ENCODE measurements at regions not wholly inside any gene's neighbourhood (a gene's known extent, or its start where the extent isn't known, plus 50 kb on each side); places are given as distances from the start of the nearest gene placed in this dataset.

DNA sequence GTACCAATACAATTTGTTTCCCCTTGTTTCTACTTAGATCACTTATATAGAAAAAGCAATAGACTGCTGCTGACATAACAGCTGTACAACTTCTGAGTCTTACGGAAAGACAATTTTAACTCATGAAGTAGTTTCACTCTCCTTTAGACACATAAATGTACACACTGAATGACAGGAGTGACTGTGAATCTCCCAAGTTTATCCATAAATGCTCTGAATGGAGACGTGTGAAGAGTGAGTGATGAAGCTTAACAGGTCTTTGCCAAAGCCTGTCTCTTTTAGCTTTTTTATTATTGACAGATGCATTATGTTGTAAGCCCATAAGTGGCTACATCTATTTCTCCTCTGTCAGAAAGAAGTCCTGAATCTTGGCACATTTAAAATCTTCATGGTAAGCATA lies 265.9 kb downstream of the TRIM36 start:
- DNase-seq (no peak), ATAC-seq (no peak)
- Histone ChIP-seq H3K9me3 (peaks cover 1% of the 10 kb centered on the region), H3K36me3 (ENCODE audit: low read depth) (no peaks in the 10 kb centered on the region), H3K4me3 (no peak overlapping the region), H3K4me1 (ENCODE audit: low read depth) (no peaks in the 10 kb centered on the region)
- TF ChIP-seq, protein P1, sequence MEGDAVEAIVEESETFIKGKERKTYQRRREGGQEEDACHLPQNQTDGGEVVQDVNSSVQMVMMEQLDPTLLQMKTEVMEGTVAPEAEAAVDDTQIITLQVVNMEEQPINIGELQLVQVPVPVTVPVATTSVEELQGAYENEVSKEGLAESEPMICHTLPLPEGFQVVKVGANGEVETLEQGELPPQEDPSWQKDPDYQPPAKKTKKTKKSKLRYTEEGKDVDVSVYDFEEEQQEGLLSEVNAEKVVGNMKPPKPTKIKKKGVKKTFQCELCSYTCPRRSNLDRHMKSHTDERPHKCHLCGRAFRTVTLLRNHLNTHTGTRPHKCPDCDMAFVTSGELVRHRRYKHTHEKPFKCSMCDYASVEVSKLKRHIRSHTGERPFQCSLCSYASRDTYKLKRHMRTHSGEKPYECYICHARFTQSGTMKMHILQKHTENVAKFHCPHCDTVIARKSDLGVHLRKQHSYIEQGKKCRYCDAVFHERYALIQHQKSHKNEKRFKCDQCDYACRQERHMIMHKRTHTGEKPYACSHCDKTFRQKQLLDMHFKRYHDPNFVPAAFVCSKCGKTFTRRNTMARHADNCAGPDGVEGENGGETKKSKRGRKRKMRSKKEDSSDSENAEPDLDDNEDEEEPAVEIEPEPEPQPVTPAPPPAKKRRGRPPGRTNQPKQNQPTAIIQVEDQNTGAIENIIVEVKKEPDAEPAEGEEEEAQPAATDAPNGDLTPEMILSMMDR (IDR thresholded peaks at IDR 0.05): no peak
- intact Hi-C loops (cut with DNase I, micrococcal nuclease): no loop called here

DNA sequence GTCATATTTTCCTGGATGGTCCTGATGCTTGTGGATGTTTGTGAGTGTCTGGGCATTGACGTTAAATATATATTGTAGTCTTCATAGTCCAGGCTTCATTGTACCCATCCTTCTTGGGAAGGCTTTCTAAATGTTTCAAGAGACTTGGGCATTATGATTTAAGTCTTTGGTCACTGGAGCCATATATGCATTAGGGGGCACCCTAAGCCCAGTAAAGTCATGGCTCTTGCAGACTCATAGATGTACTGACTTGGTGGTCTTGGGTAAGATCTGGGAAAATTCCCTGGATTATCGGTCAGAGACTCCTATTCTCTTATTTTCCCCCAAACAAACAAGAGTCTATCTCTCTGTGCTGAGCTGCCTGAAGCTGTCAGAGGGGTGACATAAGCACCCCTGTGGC lies 271.1 kb downstream of the TRIM36 start:
- TF ChIP-seq, protein P1 (IDR thresholded peaks at IDR 0.05): no peak
- intact Hi-C loops (cut with DNase I, micrococcal nuclease): no loop called here
- H3K36me3 ChIP-seq (ENCODE audit: low read depth): no peaks in the 10 kb centered on the region
- H3K9me3 ChIP-seq: no peaks in the 10 kb centered on the region
- ATAC-seq: no peak
- DNase-seq: no peak
- H3K4me1 ChIP-seq (ENCODE audit: low read depth): no peaks in the 10 kb centered on the region
- H3K4me3 ChIP-seq: no peak overlapping the region

DNA sequence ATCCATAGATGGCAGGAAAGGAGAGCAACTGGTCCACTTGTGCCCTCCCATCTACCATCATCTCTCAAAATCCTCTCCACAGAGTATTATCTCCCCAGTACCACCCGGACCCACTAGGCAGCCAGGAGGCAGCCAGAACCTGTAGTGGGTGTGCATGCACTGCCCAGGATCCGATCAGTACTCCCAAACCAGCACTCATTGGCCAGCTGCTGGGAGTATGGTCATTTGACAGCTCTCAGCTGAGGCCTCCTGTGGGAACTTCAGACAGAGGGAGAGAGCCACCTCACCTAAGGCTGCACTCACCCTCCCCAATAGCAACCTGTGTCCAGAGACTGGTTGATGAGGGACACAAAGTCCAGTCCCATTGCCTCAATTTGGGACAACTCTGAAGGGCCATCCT lies 286.0 kb downstream of the TRIM36 start:
- DNase-seq: no peak
- TF ChIP-seq, protein P1 (IDR thresholded peaks at IDR 0.05): no peak
- no peaks in the 10 kb centered on the region for H3K4me1 ChIP-seq (ENCODE audit: low read depth)
- no peak overlapping the region for H3K4me3 ChIP-seq
- intact Hi-C loops (cut with DNase I, micrococcal nuclease): no loop called here
- H3K36me3 ChIP-seq (ENCODE audit: low read depth): no peaks in the 10 kb centered on the region
- no peak for ATAC-seq
- no peaks in the 10 kb centered on the region for H3K9me3 ChIP-seq

DNA sequence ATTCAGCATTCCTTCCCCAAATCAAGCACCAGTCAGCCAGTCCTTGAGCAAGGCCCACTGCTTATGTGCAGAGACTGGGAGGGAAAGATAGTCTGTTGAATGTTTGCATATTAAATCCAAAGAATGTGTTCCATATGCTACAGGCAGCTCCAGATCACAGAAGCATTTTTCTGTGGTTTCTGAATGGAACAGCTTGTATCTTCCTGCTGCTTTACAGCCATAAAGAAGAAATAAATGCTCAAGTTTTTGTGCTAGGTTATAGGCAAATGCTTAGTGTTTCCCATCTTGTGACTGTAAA lies 310.3 kb downstream of the TRIM36 start:
- ATAC-seq: no peak
- H3K4me3 ChIP-seq: no peak overlapping the region
- TF ChIP-seq, protein P1 (IDR thresholded peaks at IDR 0.05): no peak

DNA sequence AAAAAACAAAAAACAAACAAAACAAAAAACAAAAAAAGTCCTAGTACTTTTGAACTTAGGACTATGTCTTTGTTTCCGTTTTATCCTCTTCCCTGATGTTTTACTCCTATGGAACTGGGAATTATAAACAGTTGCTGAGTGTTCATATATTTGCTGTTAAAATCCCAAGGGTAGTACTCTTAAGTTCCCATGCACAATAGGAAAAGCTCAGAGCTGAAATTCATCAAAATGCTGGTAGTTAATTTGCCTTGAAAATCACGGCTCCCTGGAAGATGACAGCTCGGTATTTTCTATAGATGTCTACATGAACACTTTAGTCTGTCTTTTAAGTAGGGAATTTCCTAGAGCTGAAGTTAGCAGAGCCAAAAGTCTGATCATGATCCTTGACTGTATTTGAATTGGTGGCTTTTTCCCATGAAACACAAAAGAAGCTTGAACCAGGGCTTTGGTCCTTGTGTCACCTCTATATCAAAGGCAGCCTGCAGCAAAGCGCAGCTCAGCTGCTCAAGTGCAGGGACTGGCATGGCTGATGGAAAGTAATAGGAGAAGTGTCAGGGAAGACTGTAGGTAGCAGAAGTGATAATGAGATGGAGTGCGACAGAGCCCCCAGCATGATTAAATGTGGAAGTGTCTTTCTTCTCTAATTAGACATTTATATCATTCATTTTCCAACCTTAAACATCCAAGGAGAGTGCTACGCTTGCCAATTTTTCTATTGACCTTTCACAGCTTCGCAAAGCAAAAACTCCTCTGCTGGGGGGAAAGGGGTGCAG lies 310.9 kb downstream of the TRIM36 start:
- Histone ChIP-seq H3K9me3 (no peaks in the 10 kb centered on the region), H3K4me1 (ENCODE audit: low read depth) (no peaks in the 10 kb centered on the region), H3K36me3 (ENCODE audit: low read depth) (no peaks in the 10 kb centered on the region), H3K4me3 (no peak overlapping the region)
- TF ChIP-seq, protein P1 (IDR thresholded peaks at IDR 0.05): no peak
- ATAC-seq: no peak
- DNase-seq: no peak
- intact Hi-C loops (cut with DNase I, micrococcal nuclease): no loop called here

More for the DNA sequence above, 310.3 kb downstream of the TRIM36 start:
- DNase-seq: no peak
- no peaks in the 10 kb centered on the region for H3K4me1 ChIP-seq (ENCODE audit: low read depth)
- no peaks in the 10 kb centered on the region for H3K9me3 ChIP-seq
- no peaks in the 10 kb centered on the region for H3K36me3 ChIP-seq (ENCODE audit: low read depth)
- intact Hi-C loops (cut with DNase I, micrococcal nuclease): no loop called here

Measured in mucosa of descending colon (tissue), 3 donors.